Karpas-422 (cell line): ENCODE measurements at regions not wholly inside any gene's neighbourhood (a gene's known extent, or its start where the extent isn't known, plus 50 kb on each side); places are given as distances from the start of the nearest gene placed in this dataset.

Experiments
- DNase-seq: peaks from one replicate; pipeline ENCODE4 v3.0.0-alpha.2; 2015
- H2AFZ ChIP-seq: fragments of 200-600 bp; sonication (generic); 2 replicates; pipeline ENCODE4 v1.6.1; 2014; ENCODE audit warnings: antibody characterized with exemption, low read length, mixed read lengths
- H3K27ac ChIP-seq: fragments of 200-600 bp; sonication (generic); 2 replicates; pipeline ENCODE4 v1.5.1; 2014; ENCODE audit warnings: mild to moderate bottlenecking, low read length, moderate library complexity
- H3K27me3 ChIP-seq: fragments of 200-600 bp; sonication (generic); 2 replicates; pipeline ENCODE4 v1.6.1; 2014; ENCODE audit warnings: low read length, mixed read lengths
- H3K36me3 ChIP-seq: fragments of 200-600 bp; sonication (generic); 2 replicates; pipeline ENCODE4 v1.6.1; 2014; ENCODE audit warnings: low read length, mixed read lengths; ENCODE audit not compliant: insufficient read depth
- H3K4me1 ChIP-seq: fragments of 200-600 bp; sonication (generic); 2 replicates; pipeline ENCODE4 v1.6.1; 2014; ENCODE audit warnings: mild to moderate bottlenecking, low read length, mixed read lengths
- H3K4me2 ChIP-seq: fragments of 200-600 bp; sonication (generic); 2 replicates; pipeline ENCODE4 v1.6.1; 2014; ENCODE audit warnings: low read length, low read depth, mild to moderate bottlenecking; ENCODE audit not compliant: poor library complexity, severe bottlenecking
- H3K4me3 ChIP-seq: fragments of 200-600 bp; sonication (generic); 2 replicates; pipeline ENCODE4 v1.5.1; 2014; ENCODE audit warnings: mild to moderate bottlenecking, antibody characterized with exemption, low read length, mixed read lengths
- H3K79me2 ChIP-seq: fragments of 200-600 bp; sonication (generic); 2 replicates; pipeline ENCODE4 v1.6.1; 2014; ENCODE audit warnings: mild to moderate bottlenecking, low read length, mixed read lengths
- H3K9ac ChIP-seq: fragments of 200-600 bp; sonication (generic); 2 replicates; pipeline ENCODE4 v1.6.0; 2014; ENCODE audit warnings: low read length
- H3K9me2 ChIP-seq: fragments of 200-600 bp; sonication (generic), shearing (Covaris generic); replicated peaks from 2 replicates; pipeline ENCODE4 v1.6.0; 2014; ENCODE audit warnings: mild to moderate bottlenecking, low read length, moderate library complexity; ENCODE audit not compliant: insufficient read depth
- H3K9me3 ChIP-seq: fragments of 300-700, 200-600 bp; sonication (generic); 2 replicates; pipeline ENCODE4 v1.6.1; 2014; ENCODE audit warnings: low read length, mixed read lengths
- H4K20me1 ChIP-seq: fragments of 200-600 bp; sonication (generic); 2 replicates; pipeline ENCODE4 v1.6.1; 2014; ENCODE audit warnings: mild to moderate bottlenecking, antibody characterized with exemption, low read length, low read depth; ENCODE audit not compliant: insufficient read depth

DNA sequence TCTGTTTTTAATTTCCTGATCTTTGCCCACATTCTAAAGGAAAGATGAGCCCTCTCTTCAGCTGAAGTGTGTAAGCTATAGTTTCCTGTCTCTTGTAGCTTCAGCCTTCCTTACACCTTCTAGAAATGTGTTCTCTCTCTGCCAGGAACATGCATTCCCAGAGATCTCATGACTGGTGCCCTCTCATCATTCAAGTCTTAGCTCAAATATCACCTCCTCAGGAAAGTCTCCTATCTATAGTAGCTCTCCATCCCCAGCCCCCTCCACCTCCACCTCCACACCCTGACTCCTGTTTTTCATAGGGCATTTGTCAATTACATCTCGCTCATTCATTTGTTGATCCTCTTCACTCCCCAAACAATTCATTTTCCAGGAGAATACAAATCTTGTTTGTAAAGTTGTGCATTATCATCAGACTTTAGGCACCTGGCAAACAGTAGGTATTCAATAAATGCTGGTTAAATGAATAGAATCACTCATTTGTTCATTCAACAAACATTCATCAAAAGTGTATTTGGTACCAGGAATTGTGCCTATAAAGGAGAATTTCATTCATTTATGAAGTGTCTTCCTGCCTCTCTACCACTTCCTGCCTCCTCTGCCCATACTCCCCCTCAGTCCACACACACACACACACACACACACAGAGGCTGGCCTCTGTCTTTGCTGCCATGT lies 160.3 kb downstream of the BBOX1 start:
- no peaks in the 10 kb centered on the region for H3K9me3 ChIP-seq
- no peak overlapping the region for H3K27ac ChIP-seq
- no peak overlapping the region for H3K9ac ChIP-seq
- no peak overlapping the region for H3K4me2 ChIP-seq
- H3K4me3 ChIP-seq = no peak overlapping the region
- H2AFZ ChIP-seq = no peak overlapping the region
- H3K36me3 ChIP-seq = no peaks in the 10 kb centered on the region
- no peak for DNase-seq
- H3K9me2 ChIP-seq = no peaks in the 10 kb centered on the region
- H3K27me3 ChIP-seq = no peaks in the 10 kb centered on the region
- no peaks in the 10 kb centered on the region for H3K79me2 ChIP-seq
- no peaks in the 10 kb centered on the region for H4K20me1 ChIP-seq
- H3K4me1 ChIP-seq = no peaks in the 10 kb centered on the region

DNA sequence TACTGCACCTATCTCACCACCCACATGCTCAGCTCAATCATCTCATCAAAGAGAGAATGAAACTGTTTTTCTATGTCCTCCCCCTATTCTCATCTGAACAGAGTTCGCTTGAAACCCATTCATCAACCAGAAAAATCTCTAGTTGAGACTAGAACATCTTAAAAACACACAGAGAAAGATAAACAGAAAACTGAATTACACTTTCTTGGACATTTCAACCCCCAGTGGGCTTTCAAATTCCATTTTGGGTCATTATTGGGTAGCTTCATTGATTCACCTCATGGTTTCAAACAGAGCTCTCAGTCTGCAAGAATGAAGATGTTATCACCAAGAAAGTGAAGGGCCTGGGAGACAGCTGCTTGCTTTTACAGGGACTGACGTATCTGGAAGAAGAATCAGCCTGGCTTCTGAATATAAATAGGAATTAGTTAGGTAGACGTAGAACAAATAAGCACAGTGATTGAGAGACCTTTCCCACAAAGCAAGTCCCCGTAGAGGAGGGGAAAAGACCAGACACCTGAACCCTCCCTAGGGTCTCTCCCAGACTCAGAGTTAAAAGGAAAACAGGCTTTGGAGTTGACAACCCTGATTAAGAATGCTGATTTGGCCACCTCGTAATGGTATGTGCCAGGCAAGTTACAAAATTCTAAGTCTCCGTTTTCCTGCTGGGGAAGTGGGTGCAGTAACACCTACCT lies 155.7 kb downstream of the BBOX1 start:
- H3K79me2 ChIP-seq = no peaks in the 10 kb centered on the region

DNA sequence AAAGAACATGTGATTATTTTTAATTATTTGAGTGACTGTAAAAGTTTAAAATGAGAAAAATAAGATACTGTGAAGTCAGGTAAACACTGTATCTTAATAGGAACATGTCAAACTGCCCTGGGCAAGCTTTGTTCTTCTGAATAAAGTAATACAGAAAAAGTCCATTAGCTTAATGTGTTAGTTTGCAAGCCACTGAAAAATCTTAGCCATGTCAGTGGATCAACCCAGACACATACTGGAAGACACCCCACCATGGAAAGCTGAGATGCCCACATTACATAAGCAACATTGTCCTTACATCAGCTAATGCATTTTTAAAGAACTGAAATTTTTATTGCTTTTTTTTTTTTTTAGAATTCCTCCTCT lies 155.2 kb downstream of the BBOX1 start:
- no peaks in the 10 kb centered on the region for H3K9me2 ChIP-seq
- no peak overlapping the region for H3K9ac ChIP-seq
- no peak for DNase-seq
- H3K36me3 ChIP-seq = no peaks in the 10 kb centered on the region
- H2AFZ ChIP-seq = no peak overlapping the region
- no peak overlapping the region for H3K27ac ChIP-seq
- H3K4me3 ChIP-seq = no peak overlapping the region
- H3K9me3 ChIP-seq = no peaks in the 10 kb centered on the region
- no peaks in the 10 kb centered on the region for H4K20me1 ChIP-seq
- H3K27me3 ChIP-seq = no peaks in the 10 kb centered on the region
- no peak overlapping the region for H3K4me2 ChIP-seq
- no peaks in the 10 kb centered on the region for H3K79me2 ChIP-seq
- no peaks in the 10 kb centered on the region for H3K4me1 ChIP-seq

More for the DNA sequence above, 155.7 kb downstream of the BBOX1 start:
- H3K27ac ChIP-seq = no peak overlapping the region
- H4K20me1 ChIP-seq = no peaks in the 10 kb centered on the region
- H3K36me3 ChIP-seq = no peaks in the 10 kb centered on the region
- H3K27me3 ChIP-seq = no peaks in the 10 kb centered on the region
- H3K4me1 ChIP-seq = no peaks in the 10 kb centered on the region
- DNase-seq = no peak
- H3K9me3 ChIP-seq = no peaks in the 10 kb centered on the region
- H3K4me2 ChIP-seq = no peak overlapping the region
- H3K4me3 ChIP-seq = no peak overlapping the region
- H3K9me2 ChIP-seq = no peaks in the 10 kb centered on the region
- no peak overlapping the region for H2AFZ ChIP-seq
- H3K9ac ChIP-seq = no peak overlapping the region

DNA sequence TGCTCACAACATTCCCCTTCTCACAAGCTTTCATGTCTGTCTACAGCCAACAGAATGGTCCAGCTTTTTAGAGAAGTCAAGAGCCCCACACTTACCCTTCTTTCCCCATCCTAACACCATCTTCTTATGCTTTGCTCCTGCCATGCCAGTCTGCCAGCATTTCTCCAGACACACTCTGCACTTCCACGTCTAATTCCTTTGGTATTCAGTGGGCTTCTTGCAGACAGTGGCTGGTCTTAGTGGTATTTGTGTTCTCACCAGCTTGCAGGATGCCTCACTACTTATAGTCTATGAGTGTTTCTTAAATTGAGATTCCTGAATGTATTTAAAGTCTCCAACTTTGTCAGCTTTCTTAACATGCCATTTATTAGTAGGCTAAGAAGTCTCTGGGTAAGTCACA lies 154.4 kb downstream of the BBOX1 start:
- H3K4me3 ChIP-seq = no peak overlapping the region
- H3K9ac ChIP-seq = no peak overlapping the region
- no peaks in the 10 kb centered on the region for H4K20me1 ChIP-seq
- H3K9me3 ChIP-seq = no peaks in the 10 kb centered on the region
- H3K27ac ChIP-seq = no peak overlapping the region
- H2AFZ ChIP-seq = no peak overlapping the region
- H3K36me3 ChIP-seq = no peaks in the 10 kb centered on the region
- no peaks in the 10 kb centered on the region for H3K4me1 ChIP-seq
- H3K79me2 ChIP-seq = no peaks in the 10 kb centered on the region
- no peak overlapping the region for H3K4me2 ChIP-seq
- no peaks in the 10 kb centered on the region for H3K27me3 ChIP-seq
- DNase-seq = no peak
- no peaks in the 10 kb centered on the region for H3K9me2 ChIP-seq

DNA sequence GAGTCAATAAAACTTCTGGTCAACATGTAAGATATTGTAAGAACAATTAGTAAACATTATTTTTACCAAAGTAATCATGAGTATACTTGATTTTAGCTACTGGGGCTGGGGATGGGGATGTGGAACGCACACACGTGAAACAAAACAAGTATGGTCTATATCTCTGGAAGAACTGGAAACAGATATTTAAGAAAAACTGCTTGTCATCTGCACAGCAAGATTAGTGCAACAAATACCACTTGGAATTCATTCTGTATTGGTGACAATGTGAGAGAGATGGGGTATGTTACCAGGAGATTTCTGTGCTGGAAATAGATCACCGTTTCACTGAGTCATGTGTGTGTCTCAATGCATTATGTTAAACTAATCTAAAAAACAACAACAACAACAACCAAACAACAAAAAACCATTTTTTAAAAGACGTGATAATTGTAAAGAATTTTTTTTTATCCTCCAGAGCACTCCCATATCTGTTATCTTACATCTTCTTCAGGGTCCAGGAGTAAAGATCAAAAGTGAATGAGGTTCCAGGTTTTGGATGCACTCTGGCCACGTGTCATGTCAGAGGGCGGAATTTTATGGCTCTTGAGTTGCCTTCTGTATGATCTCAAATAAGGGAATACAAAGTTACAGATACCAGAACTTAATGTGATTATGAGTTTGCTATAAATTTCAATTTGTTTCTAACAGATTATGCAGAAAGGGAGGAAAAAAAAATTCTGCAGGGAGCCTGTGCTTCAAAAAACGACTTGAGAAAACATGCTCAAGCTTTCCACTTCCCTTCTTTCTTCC lies 153.0 kb downstream of the BBOX1 start:
- H2AFZ ChIP-seq = no peak overlapping the region
- H3K27ac ChIP-seq = no peak overlapping the region
- H3K9ac ChIP-seq = no peak overlapping the region
- H3K9me2 ChIP-seq = no peaks in the 10 kb centered on the region
- no peaks in the 10 kb centered on the region for H3K9me3 ChIP-seq
- no peaks in the 10 kb centered on the region for H3K4me1 ChIP-seq
- no peak overlapping the region for H3K4me2 ChIP-seq
- no peaks in the 10 kb centered on the region for H3K36me3 ChIP-seq
- H3K27me3 ChIP-seq = no peaks in the 10 kb centered on the region
- H4K20me1 ChIP-seq = no peaks in the 10 kb centered on the region
- no peak for DNase-seq
- no peaks in the 10 kb centered on the region for H3K79me2 ChIP-seq
- H3K4me3 ChIP-seq = no peak overlapping the region

DNA sequence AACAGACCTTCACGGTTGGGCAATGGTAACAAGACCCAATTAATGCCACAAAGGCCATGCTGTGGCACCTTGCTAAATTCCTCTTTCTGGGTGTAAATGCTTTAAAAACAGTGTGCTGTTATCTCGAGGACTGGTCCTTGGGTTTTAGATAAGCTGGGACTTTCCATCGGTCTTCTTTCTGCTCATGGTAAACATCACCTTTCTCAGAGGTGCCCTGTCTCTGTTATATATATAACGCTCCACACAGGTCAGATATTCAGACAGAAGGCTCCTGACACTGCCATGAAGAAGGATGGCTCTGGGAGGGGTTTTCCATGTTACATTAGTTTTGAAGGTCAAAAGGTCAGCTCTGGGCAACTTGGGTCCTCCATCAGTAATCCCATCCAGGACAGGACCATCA lies 151.6 kb downstream of the BBOX1 start:
- Histone ChIP-seq H3K27ac (no peak overlapping the region), H3K4me2 (no peak overlapping the region), H3K9ac (no peak overlapping the region), H3K27me3 (no peaks in the 10 kb centered on the region), H3K4me1 (no peaks in the 10 kb centered on the region), H3K9me2 (no peaks in the 10 kb centered on the region), H3K4me3 (no peak overlapping the region), H2AFZ (no peak overlapping the region), H4K20me1 (no peaks in the 10 kb centered on the region), H3K9me3 (no peaks in the 10 kb centered on the region), H3K36me3 (no peaks in the 10 kb centered on the region), H3K79me2 (no peaks in the 10 kb centered on the region)
- DNase-seq = no peak

DNA sequence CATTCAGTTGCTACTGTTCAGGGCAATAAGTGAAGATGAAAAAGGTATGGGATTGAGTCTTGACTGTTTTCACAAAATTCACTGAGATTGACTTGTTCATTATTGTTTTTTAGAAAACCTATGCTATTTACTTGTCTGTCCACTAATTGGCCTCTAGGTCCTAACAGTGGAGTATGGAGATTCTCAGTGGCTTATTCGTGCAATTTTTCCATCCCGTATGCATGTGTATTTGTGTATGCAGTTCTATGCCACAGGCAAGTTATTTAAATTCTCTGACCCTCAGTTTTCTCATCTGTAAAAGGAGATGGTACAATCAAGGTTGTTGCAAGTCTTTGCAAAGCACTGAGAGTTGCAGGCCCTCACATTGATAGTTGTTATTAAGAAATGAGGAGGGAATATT lies 151.0 kb downstream of the BBOX1 start:
- H3K27ac ChIP-seq = no peak overlapping the region
- no peaks in the 10 kb centered on the region for H3K9me2 ChIP-seq
- H3K79me2 ChIP-seq = no peaks in the 10 kb centered on the region
- H3K4me3 ChIP-seq = no peak overlapping the region
- no peaks in the 10 kb centered on the region for H3K4me1 ChIP-seq
- H3K9ac ChIP-seq = no peak overlapping the region
- H4K20me1 ChIP-seq = no peaks in the 10 kb centered on the region
- H2AFZ ChIP-seq = no peak overlapping the region
- no peak for DNase-seq
- no peaks in the 10 kb centered on the region for H3K9me3 ChIP-seq
- H3K27me3 ChIP-seq = no peaks in the 10 kb centered on the region
- no peaks in the 10 kb centered on the region for H3K36me3 ChIP-seq
- H3K4me2 ChIP-seq = no peak overlapping the region

DNA sequence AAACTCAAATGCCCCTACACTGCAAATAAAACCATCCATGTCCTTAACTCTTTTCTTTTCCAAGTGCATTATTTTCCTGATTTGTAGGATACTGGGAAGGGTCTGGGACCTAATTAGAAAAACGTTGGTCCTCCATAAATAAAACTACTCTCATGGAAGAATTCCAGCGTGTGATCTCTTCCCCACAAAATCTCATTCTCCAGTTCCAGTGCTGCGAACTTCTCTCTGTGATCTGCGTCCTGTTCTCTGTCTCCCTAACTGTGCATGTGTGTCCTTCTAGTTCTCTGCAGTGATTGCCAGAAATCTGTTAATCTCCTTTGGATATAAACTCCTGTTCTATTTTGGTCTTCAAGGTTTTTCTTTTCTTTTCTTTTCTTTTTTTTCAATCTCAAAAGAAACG lies 148.1 kb downstream of the BBOX1 start:
- Histone ChIP-seq H3K79me2 (no peaks in the 10 kb centered on the region), H3K9me2 (no peaks in the 10 kb centered on the region), H3K9ac (no peak overlapping the region), H4K20me1 (no peaks in the 10 kb centered on the region), H2AFZ (no peak overlapping the region), H3K4me2 (no peak overlapping the region), H3K4me1 (no peaks in the 10 kb centered on the region), H3K27me3 (no peaks in the 10 kb centered on the region), H3K36me3 (no peaks in the 10 kb centered on the region), H3K9me3 (no peaks in the 10 kb centered on the region), H3K27ac (no peak overlapping the region), H3K4me3 (no peak overlapping the region)
- DNase-seq = no peak
